Motor neuron (in vitro differentiated cells): ENCODE measurements at regions not wholly inside any gene's neighbourhood (a gene's known extent, or its start where the extent isn't known, plus 50 kb on each side); places are given as distances from the start of the nearest gene placed in this dataset.
"Not testable (repeated sequence)": the region's sequence is repeated elsewhere in the genome, so short reads cannot be mapped to it uniquely, and the experiment has no call there.

Experiments
- ATAC-seq, 8 experiments: fragments of 200-7000 bp; cut with Tn5 transposase; replicated peaks in 6 of 8; 2 replicates each; pipeline ENCODE4 v1.8.0; 2021; ENCODE audit warnings: mild to moderate bottlenecking in 8 of 8, moderate library complexity in 8 of 8
- H3K27ac ChIP-seq, 2 donors: fragments of 250-450 bp; sonication (Bioruptor Pico); 2 replicates each; pipeline ENCODE4 v1.9.0; 2021; ENCODE audit warnings: antibody characterized with exemption in 2 of 2, mild to moderate bottlenecking in 2 of 2, moderate library complexity in 1 of 2
- H3K4me1 ChIP-seq, 2 donors: fragments of 250-450 bp; sonication (Bioruptor Pico); replicated peaks in 1 of 2; 2 replicates each; pipeline ENCODE4 v1.6.1; 2021; ENCODE audit warnings: antibody characterized with exemption in 2 of 2, mild to moderate bottlenecking in 2 of 2, moderate library complexity in 1 of 2
- H3K4me3 ChIP-seq, 5 donors: fragments of 250-450 bp; sonication (Bioruptor Pico); 2 replicates each; pipeline ENCODE4 v1.9.0; 2021; ENCODE audit warnings: antibody characterized with exemption in 5 of 5, mild to moderate bottlenecking in 5 of 5, moderate library complexity in 4 of 5
- WGBS, 10 experiments: fragments of 450-650 bp; shearing (Covaris generic); methylation state at CpG; one replicate each; pipeline ENCODE4 v1.0.0; 2022; 5-methylcytosine and 5-hydroxymethylcytosine counted together
- in situ Hi-C, 9 experiments: fragments of 400-800 bp; cut with MboI; loops; one replicate each; pipeline ENCODE4 v1.15.0; 2021; ENCODE audit warnings: low sequenced_read_pairs in 9 of 9, low pct_unique_long_range_greater_than_20kb in 2 of 9; ENCODE audit not compliant: unreplicated experiment in 9 of 9

DNA sequence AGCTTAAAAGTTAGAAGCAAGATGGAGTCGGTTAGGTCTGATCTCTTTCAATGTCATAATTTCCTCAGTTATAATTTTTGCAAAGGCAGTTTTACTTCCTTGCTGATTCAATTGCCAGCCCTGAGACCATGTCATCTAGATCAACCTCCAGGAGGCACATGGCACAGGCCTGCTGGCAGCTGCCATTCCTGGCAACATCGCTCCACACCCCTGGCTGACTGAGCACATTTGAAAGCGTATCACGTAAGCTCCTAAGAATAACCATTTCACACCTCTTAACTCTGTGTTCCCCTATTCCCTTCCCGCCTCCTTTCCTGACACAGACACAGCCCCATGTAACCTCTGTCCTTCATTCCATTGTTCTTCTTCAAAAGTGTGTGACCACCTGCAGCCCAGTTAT lies 313.9 kb upstream of the CTNNB1 start:
- WGBS, 10 experiments, result 20 to 100% (median 78%) methylated on average over 1 to 5 of the region's 5 CpGs; no CpG with 5 or more reads in 1 of the 10 experiments
- no peak for ATAC-seq
- H3K27ac ChIP-seq, result no peak overlapping the region

DNA sequence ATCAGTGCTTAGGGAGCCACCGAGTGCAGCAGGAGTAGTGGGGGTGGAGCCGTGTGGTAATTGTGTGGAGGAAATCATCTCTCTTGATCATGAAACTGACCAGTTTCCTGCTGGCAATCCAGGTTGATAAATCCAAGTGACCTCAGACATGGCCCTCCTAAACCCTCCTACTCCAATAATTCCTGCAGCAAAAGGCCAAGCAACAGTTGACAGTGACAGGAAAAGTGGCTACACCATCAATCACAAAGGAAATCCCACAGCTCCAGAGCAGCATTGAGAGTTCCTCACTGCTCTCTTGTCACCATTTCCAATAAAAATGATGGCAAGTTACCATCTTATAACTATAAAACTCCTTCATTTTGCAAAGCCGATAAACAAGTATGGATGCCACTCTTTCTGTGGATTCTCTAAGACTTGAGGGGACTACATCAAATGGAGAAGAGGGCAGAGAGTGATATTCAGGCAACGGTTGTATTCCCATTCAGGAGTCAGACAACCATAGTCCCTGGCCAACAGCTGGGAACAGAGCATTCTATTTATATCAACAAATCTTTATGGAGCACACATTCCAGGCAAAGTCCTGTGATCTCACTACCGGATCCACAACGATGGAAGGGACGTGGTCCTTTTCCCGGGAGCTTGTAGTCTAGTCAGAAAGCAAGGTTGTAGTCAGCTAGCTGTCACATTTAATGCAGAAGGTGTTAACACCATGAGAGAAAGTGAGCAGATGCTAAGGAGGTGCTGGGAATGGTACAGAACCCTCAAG lies 312.5 kb upstream of the CTNNB1 start:
- 35 to 95% (median 84%) methylated on average over 1 to 6 of the region's 8 CpGs; no CpG with 5 or more reads in 2 of the 10 experiments for WGBS, 10 experiments
- peaks cover 5 to 6% of the 10 kb centered on the region in 2 donors for H3K4me1 ChIP-seq
- ATAC-seq, result peak in 4 of 8 experiments; percentile 13 to 80 (median 46)
- H3K4me3 ChIP-seq, result no peak overlapping the region
- no peak overlapping the region for H3K27ac ChIP-seq
- in situ Hi-C loops, result no loop called here

More for the DNA sequence above, 313.9 kb upstream of the CTNNB1 start:
- in situ Hi-C loops, result no loop called here
- no peak overlapping the region for H3K4me3 ChIP-seq
- peaks cover 5 to 6% of the 10 kb centered on the region in 2 donors for H3K4me1 ChIP-seq

GRCh38 chr3:40891186-40891585 lies 308.1 kb upstream of the CTNNB1 start:
- ATAC-seq, result no peak
- peaks cover 6 to 17% of the 10 kb centered on the region in 2 donors for H3K4me1 ChIP-seq
- no peak overlapping the region for H3K27ac ChIP-seq
- in situ Hi-C loops, result no loop called here
- 73 to 100% (median 100%) methylated on average over 1 to 3 of the region's 3 CpGs; no CpG with 5 or more reads in 3 of the 10 experiments for WGBS, 10 experiments
- H3K4me3 ChIP-seq, result no peak overlapping the region

DNA sequence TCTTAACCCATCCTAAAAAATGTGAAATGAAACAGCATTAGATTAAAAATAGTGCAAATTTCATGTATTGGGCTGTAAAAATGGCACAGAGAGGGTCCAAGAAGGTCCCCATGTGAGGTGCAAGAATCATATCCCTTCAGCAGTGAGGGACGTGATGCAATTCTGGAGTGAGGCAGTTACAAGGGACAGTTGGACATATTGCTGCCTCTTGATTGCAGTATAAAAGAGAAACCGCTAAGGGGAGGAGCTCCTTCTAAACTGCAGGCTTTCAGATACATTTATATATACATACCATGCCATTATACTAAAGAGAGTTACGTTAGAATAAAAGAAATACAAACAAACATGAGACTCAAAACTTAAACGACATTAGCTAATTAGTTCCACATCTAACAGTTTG lies 304.2 kb upstream of the CTNNB1 start:
- WGBS, 10 experiments, result 11 to 97% (median 70%) methylated on average over 2 to 4 of the region's 4 CpGs; no CpG with 5 or more reads in 1 of the 10 experiments
- no peak overlapping the region for H3K27ac ChIP-seq
- no peak overlapping the region for H3K4me3 ChIP-seq
- H3K4me1 ChIP-seq, result peaks cover 0 to 12% of the 10 kb centered on the region in 2 donors
- ATAC-seq, result peak in 1 of 8 experiments; percentile 46
- in situ Hi-C loops, result no loop called here

- 8 to 83% (median 35%) methylated on average over 1 to 4 of the region's 4 CpGs; no CpG with 5 or more reads in 2 of the 10 experiments for WGBS, 10 experiments
- Histone ChIP-seq H3K27ac (no peak overlapping the region), H3K4me1 (peaks cover 0 to 5% of the 10 kb centered on the region in 2 donors), H3K4me3 (no peak overlapping the region)
- ATAC-seq, result peak in 2 of 8 experiments; percentile 91 to 94
- in situ Hi-C loops, result no loop called here
Measured at GRCh38 chr3:40899286-40899712, 300.0 kb upstream of the CTNNB1 start.

- 33 to 83% (median 67%) methylated on average over 1 to 3 of the region's 3 CpGs; no CpG with 5 or more reads in 2 of the 10 experiments for WGBS, 10 experiments
- no peak overlapping the region for H3K27ac ChIP-seq
- in situ Hi-C loops, result no loop called here
- no peaks in the 10 kb centered on the region for H3K4me1 ChIP-seq
- no peak for ATAC-seq
- no peak overlapping the region for H3K4me3 ChIP-seq
Measured at GRCh38 chr3:40901298-40901697, 298.0 kb upstream of the CTNNB1 start.

DNA sequence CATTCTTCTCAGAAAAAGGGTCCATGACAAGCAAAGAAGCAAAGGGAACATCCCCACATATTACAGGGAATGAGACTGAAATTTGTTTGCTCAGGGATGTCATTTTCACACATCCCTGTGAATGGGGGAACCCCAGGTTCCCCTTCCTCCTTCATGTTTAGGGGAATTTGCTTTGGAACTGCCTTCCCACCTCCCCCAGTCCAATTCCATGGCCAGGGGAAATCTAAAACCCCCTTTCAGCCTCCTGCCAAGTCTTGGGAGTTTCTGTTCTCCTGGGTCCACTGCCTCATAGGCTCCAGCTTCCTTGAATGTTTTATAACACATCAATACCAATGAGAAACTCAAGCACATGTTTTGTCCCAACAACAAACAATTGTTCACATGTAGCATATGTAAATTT lies 297.5 kb upstream of the CTNNB1 start:
- Histone ChIP-seq H3K27ac (no peak overlapping the region), H3K4me3 (no peak overlapping the region), H3K4me1 (no peaks in the 10 kb centered on the region)
- in situ Hi-C loops, result no loop called here
- no peak for ATAC-seq

- H3K4me3 ChIP-seq, result peak overlapping the region in 2 of 5 donors; percentile 3 to 4
- H3K27ac ChIP-seq, ATAC-seq, in situ Hi-C loops, H3K4me1 ChIP-seq: not testable (repeated sequence)
- 57 to 95% (median 61%) methylated on average over 4 to 7 of the region's 26 CpGs; no CpG with 5 or more reads in 7 of the 10 experiments for WGBS, 10 experiments
Measured at GRCh38 chr3:40907907-40908465, 291.3 kb upstream of the CTNNB1 start.

DNA sequence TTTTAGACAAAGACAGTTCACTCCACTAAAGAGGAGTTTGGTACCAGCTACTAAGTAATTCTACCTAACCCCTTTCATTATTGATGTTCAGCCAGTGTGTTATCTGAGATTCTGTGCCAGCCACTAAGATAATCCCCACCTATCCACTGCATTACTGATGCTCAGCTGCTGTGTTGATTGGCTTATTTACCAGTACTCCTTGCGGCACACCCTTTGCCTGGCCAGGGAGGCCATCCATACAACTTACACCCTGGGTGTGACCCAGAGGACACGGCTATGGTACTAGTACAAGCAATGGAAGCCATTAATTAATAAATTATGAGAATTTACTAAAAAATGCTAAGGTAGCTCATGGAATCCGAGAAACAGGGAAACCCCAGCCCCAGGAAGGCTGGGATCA lies 290.7 kb upstream of the CTNNB1 start:
- Histone ChIP-seq H3K4me1 (no peaks in the 10 kb centered on the region), H3K27ac (no peak overlapping the region), H3K4me3 (no peak overlapping the region)
- 41 to 100% (median 78%) methylated on average over 1 to 3 of the region's 3 CpGs; no CpG with 5 or more reads in 2 of the 10 experiments for WGBS, 10 experiments
- no peak for ATAC-seq
- in situ Hi-C loops, result no loop called here

- H3K27ac ChIP-seq, result no peak overlapping the region
- ATAC-seq, result no peak
- 35 to 100% (median 88%) methylated on average over 1 to 2 of the region's 2 CpGs; no CpG with 5 or more reads in 1 of the 10 experiments for WGBS, 10 experiments
- no peaks in the 10 kb centered on the region for H3K4me1 ChIP-seq
- in situ Hi-C loops, result no loop called here
- no peak overlapping the region for H3K4me3 ChIP-seq
Measured at GRCh38 chr3:40911264-40911663, 288.0 kb upstream of the CTNNB1 start.

DNA sequence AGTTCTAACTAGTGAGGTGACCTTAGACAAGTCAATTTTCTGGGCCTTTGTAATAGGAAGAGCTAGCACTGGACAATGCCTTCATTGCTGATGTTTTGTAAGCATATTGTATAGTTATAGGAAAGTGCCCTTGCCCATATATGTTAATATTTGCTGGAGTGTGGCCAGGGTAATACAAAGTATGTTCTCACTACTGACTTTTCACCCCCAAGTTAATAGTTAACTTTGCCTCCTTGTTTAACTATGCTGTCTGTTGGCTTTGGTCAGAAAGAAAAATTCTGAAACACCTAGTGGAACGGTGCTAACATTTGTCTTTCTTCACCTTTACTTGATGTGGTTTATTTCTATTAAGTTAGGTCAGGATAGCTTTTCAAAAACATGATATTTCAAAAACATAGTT lies 287.4 kb upstream of the CTNNB1 start:
- in situ Hi-C loops, result no loop called here
- Histone ChIP-seq H3K27ac (no peak overlapping the region), H3K4me1 (no peaks in the 10 kb centered on the region), H3K4me3 (no peak overlapping the region)
- WGBS, 10 experiments, result 30 to 88% (median 46%) methylated on average over 1 of the region's 1 CpG; no CpG with 5 or more reads in 3 of the 10 experiments
- no peak for ATAC-seq

DNA sequence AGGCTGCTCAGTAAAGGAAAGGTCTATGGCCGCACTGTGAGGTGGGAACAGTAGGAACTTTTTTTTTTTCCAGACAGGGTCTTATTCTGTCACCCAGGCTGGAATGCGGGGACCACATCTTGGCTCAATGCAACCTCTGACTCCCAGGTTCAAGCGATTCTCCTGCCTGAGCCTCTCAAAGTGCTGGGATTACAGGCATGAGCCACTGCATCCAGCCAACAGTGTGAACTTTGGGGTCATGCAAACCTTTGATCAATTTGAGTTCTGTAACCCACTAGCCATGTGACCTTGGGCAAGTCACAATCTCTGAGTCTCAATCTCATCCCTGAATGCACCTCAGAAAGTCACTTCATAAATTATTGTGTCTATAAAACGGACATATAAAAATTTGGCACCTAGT lies 286.8 kb upstream of the CTNNB1 start:
- in situ Hi-C loops, result no loop called here
- Histone ChIP-seq H3K4me1 (no peaks in the 10 kb centered on the region), H3K27ac (no peak overlapping the region), H3K4me3 (no peak overlapping the region)
- ATAC-seq, result no peak
- WGBS, 10 experiments, result 5 to 90% (median 80%) methylated on average over 1 to 3 of the region's 4 CpGs; no CpG with 5 or more reads in 1 of the 10 experiments

DNA sequence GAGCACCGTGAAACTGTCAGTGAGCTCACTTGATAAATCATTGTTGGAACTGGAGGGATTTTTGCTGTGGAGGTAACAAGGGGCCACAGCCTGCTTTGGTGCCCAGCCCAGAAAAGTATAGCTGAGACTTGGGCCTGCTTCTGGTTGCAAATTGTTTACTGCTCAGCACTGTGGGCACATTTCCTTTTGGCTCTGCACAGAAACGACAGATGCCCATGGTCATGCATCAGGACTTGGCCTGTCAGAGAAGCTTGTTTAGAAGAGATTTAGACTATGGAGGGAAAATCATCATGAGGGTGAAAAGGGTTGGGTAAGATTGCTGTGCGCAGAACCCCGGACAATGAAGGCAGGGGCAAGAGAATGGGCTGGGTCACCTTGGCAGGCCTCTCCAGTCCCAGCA lies 286.1 kb upstream of the CTNNB1 start:
- in situ Hi-C loops, result no loop called here
- Histone ChIP-seq H3K4me1 (no peaks in the 10 kb centered on the region), H3K27ac (no peak overlapping the region), H3K4me3 (no peak overlapping the region)
- 61 to 100% (median 88%) methylated on average over 1 to 4 of the region's 4 CpGs; no CpG with 5 or more reads in 1 of the 10 experiments for WGBS, 10 experiments
- no peak for ATAC-seq
